NAMALWA (cell line): ENCODE measurements at regions not wholly inside any gene's neighbourhood (a gene's known extent, or its start where the extent isn't known, plus 50 kb on each side); places are given as distances from the start of the nearest gene placed in this dataset.
"Not testable (repeated sequence)": the region's sequence is repeated elsewhere in the genome, so short reads cannot be mapped to it uniquely, and the experiment has no call there.

Experiments
- DNase-seq: peaks from one replicate; pipeline ENCODE4 v3.0.0-alpha.2; 2015; ENCODE audit warnings: low spot score

DNA sequence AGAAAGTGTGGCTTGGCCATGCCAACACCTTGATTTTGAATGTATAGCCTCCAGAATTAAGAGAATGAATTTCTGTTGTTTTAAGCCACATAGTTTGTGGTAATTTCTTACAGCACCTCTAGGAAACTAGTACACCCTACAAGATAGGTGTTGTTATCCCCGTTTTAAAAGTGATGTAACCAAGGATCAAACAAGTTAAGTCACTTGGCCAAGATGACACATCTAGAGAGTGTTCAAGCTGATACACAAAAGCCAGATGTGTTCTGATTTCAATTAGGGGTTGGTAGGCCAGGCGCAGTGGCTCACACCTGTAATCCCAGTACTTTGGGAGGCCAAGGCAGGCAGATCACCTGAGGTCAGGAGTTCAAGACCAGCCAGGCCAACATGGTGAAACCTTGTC, 396.5 kb upstream of the SOX9 start:
- no peak for DNase-seq

GRCh38 chr17:71725811-71726210, 395.0 kb upstream of the SOX9 start:
- no peak for DNase-seq

GRCh38 chr17:71726341-71726740, 394.5 kb upstream of the SOX9 start:
- no peak for DNase-seq

GRCh38 chr17:71727292-71727691, 393.5 kb upstream of the SOX9 start:
- DNase-seq, result no peak

GRCh38 chr17:71727723-71728122, 393.1 kb upstream of the SOX9 start:
- DNase-seq, result no peak

GRCh38 chr17:71730871-71731270, 389.9 kb upstream of the SOX9 start:
- DNase-seq, result no peak

GRCh38 chr17:71735893-71736292, 384.9 kb upstream of the SOX9 start:
- no peak for DNase-seq

GRCh38 chr17:71740866-71741265, 380.0 kb upstream of the SOX9 start:
- DNase-seq, result no peak

- no peak for DNase-seq
Observed at GRCh38 chr17:71741836-71742235, 379.0 kb upstream of the SOX9 start.

DNA sequence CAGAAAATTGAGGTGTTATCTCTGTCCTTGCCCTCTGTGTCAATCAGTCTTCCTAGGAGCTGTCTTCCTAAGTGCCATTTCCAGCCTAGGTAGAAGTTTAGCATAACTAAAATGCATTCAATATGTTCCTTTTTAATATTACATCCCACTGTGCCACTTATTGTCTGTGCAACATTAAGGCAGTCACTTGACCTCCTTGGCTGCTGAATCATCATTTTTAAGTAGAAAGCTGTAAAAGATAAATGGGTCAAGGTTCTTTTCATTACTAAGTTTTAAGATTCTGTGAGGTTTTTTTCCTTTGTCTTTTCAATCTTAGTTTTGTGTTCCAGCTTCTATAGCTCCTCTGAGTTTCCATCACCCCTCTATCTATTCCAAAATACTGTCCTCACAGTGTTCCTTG, 371.9 kb upstream of the SOX9 start:
- DNase-seq, result no peak

- DNase-seq, result no peak
Observed at GRCh38 chr17:71753070-71753469, 367.8 kb upstream of the SOX9 start.

- no peak for DNase-seq
Observed at GRCh38 chr17:71757156-71757555, 363.7 kb upstream of the SOX9 start.

- DNase-seq, result no peak
Observed at GRCh38 chr17:71757956-71758355, 362.9 kb upstream of the SOX9 start.

DNA sequence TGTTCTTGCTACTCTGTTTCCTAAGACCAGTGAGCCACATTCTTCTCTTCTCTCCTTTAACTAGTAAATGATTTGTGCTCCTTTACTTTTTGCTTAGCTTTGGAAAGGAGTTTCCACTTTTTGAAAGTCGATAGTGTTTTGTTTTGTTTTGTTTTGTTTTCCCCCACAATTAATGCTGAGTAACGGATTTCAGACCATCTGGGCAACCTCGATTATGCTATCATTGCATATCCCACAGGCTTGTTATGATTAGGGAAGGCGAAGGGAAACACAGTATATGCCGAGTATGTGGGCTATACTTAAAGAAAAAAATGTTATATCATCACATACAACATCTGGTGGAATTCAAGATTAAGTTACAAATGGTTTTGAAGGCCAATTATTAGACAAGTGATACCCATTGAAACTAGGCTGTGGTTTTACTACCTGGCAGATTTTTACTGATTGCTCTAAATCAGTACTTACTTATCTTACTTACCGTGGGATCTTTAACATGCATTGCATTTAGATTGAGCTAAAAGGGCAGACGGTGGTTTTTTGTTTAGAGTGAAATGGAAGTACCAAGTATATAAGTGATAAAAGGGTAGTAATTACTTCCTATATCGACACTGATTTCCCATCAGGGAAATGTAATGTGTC, 361.3 kb upstream of the SOX9 start:
- DNase-seq, result no peak

- no peak for DNase-seq
Observed at GRCh38 chr17:71760062-71760720, 360.6 kb upstream of the SOX9 start.

DNA sequence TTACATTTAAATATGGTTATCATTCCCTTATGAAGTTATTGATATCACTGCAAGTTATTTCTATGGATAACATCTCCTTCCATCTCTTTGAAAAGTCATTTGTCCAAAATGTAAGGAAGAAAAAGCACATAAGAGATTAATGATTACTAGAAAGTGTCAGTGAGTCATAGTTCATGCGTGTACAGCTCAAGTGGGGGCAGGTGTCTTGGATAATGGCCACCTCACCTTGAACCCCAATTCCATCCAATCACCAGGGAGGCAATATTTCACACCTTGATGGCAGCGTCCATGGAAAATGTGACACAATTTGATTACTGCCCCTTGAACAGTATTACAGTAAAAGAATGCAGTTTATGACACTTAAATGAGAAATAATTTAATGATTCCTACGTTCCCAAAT, 358.3 kb upstream of the SOX9 start:
- DNase-seq, result no peak

GRCh38 chr17:71764505-71764904, 356.3 kb upstream of the SOX9 start:
- DNase-seq, result peak; percentile 52

- DNase-seq, result no peak
Observed at GRCh38 chr17:71765437-71765836, 355.4 kb upstream of the SOX9 start.

DNA sequence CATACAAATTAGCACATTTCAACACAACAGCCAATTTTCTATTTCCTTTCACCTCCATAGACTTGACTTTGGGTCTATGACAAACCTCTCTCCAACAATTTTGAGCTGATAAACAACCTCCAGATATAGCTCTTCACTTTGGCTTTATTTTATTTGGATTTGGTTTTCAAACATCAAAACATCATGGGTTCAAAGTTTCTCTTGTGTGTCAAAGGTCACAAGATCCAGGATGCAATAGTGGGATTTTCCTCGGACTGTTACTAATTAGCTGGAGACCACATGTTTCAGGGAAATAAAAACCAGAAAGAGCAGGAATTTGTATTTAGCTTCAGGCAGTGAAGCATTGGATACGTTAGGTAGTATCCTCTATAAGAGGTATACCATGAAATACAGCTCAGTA, 351.0 kb upstream of the SOX9 start:
- no peak for DNase-seq

DNA sequence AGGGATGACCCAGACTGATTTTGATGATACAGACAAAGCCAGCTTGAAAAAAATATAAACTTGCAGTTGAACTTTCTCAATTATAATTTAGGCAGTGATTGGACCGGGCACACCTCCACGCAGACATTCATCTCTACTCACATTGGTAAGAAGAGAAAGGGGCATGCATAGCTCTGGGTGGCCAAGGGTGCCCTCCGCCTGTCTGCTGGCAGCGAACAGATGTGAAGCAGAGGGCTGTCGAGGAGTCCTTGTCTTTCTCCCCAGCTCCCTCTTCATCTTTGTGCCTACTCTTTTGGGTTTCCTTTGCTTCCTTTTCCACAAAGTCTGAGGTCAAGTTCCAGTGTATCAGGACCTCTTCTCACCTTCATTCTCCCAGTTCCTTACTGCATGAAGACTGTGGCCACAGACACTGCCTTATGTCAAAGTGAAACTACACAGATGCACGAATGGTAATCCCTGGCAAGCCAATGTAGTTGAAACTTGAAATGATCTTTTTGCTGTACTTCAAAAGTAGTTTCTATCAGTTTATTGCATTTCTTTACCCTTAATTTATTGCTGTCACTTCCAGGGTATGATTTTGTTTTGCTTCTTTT, 343.7 kb upstream of the SOX9 start:
- no peak for DNase-seq

DNA sequence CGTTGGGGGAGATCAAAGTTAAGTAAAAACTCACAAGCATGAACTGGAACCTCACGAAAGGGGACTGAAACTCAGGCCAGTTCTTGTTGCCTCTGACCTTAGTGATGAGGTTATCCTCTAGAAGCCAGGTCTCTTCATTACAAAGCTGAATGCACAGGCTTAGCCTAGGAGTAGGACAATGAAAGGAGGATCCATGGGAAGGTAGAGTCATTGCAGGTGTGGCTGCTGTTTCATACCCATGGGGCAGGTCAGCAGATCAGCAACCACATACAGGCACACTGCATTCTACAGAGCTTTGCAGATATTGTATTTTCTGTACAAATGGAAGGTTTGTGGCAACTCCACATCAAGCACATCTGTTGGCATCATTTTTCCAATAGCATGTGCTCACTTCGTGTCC, 341.3 kb upstream of the SOX9 start:
- DNase-seq, result no peak

GRCh38 chr17:71780596-71780995, 340.2 kb upstream of the SOX9 start:
- DNase-seq, result no peak

GRCh38 chr17:71782021-71782420, 338.8 kb upstream of the SOX9 start:
- DNase-seq, result not testable (repeated sequence)

- DNase-seq, result no peak
Observed at GRCh38 chr17:71790791-71791190, 330.0 kb upstream of the SOX9 start.
